GM12872 (cell line): ENCODE measurements at regions not wholly inside any gene's neighbourhood (a gene's known extent, or its start where the extent isn't known, plus 50 kb on each side); places are given as distances from the start of the nearest gene placed in this dataset.

ENCODE experiments used
- CTCF ChIP-seq: IDR thresholded peaks from 3 replicates; pipeline ENCODE4 v1.5.1; 2011; ENCODE audit warnings: low read depth, mild to moderate bottlenecking, low read length, moderate library complexity; ENCODE audit not compliant: insufficient read depth

GRCh38 chr2:236861196-236861875 is 224.4 kb upstream of the COPS8 start:
- TF ChIP-seq CTCF, result no peak

- TF ChIP-seq CTCF, result no peak
Observed at GRCh38 chr2:236861944-236862343, 223.7 kb upstream of the COPS8 start.

- TF ChIP-seq CTCF, result no peak
Observed at GRCh38 chr2:236862526-236862925, 223.2 kb upstream of the COPS8 start.

GRCh38 chr2:236862961-236863728 is 222.5 kb upstream of the COPS8 start:
- TF ChIP-seq CTCF, result no peak

GRCh38 chr2:236863729-236864126 is 222.0 kb upstream of the COPS8 start:
- TF ChIP-seq CTCF, result no peak

- no peak for TF ChIP-seq CTCF
Observed at GRCh38 chr2:236865052-236865451, 220.6 kb upstream of the COPS8 start.

- no peak for TF ChIP-seq CTCF
Observed at GRCh38 chr2:236866542-236867340, 218.9 kb upstream of the COPS8 start.
